ENCODE measurements at regions not wholly inside any gene's neighbourhood (a gene's known extent, or its start where the extent isn't known, plus 50 kb on each side); places are given as distances from the start of the nearest gene placed in this dataset.

GRCh38 chr7:79862447-79863210 lies 272.0 kb upstream of the GNAI1 start:
- no peak for DNase-seq

GRCh38 chr7:79855172-79855571 lies 279.5 kb upstream of the GNAI1 start:
- DNase-seq = no peak

- DNase-seq = no peak
These were observed 280.0 kb upstream of the GNAI1 start for GRCh38 chr7:79854621-79855020.

- DNase-seq = no peak
These were observed 296.7 kb upstream of the GNAI1 start for GRCh38 chr7:79837915-79838314.

GRCh38 chr7:79833616-79834015 lies 301.0 kb upstream of the GNAI1 start:
- DNase-seq = no peak

GRCh38 chr7:79828866-79829265 lies 305.8 kb upstream of the GNAI1 start:
- no peak for DNase-seq

- no peak for DNase-seq
These were observed 311.2 kb upstream of the GNAI1 start for GRCh38 chr7:79823246-79823951.

GRCh38 chr7:79822620-79823240 lies 311.9 kb upstream of the GNAI1 start:
- DNase-seq = peak; percentile 20

GRCh38 chr7:79820387-79820786 lies 314.2 kb upstream of the GNAI1 start:
- peak; percentile 72 for DNase-seq

- no peak for DNase-seq
These were observed 323.7 kb upstream of the GNAI1 start for GRCh38 chr7:79810916-79811315.

GRCh38 chr7:79806161-79806734 lies 328.4 kb upstream of the GNAI1 start:
- DNase-seq = no peak

GRCh38 chr7:79790656-79791262 lies 337.3 kb upstream of the MAGI2 start:
- DNase-seq = no peak

GRCh38 chr7:79789584-79790345 lies 336.3 kb upstream of the MAGI2 start:
- peak; percentile 89 for DNase-seq

- DNase-seq = no peak
These were observed 334.2 kb upstream of the MAGI2 start for GRCh38 chr7:79787623-79788022.

- DNase-seq = peak; percentile 90
These were observed 333.6 kb upstream of the MAGI2 start for GRCh38 chr7:79787096-79787495.

GRCh38 chr7:79786187-79786586 lies 332.7 kb upstream of the MAGI2 start:
- peak; percentile 44 for DNase-seq

GRCh38 chr7:79785556-79785955 lies 332.1 kb upstream of the MAGI2 start:
- DNase-seq = no peak

GRCh38 chr7:79782906-79783305 lies 329.4 kb upstream of the MAGI2 start:
- no peak for DNase-seq

GRCh38 chr7:79782256-79782655 lies 328.8 kb upstream of the MAGI2 start:
- DNase-seq = no peak

GRCh38 chr7:79781716-79782115 lies 328.2 kb upstream of the MAGI2 start:
- DNase-seq = no peak

- no peak for DNase-seq
These were observed 325.6 kb upstream of the MAGI2 start for GRCh38 chr7:79778786-79779770.
